GDM1 (cell line): ENCODE measurements at regions not wholly inside any gene's neighbourhood (a gene's known extent, or its start where the extent isn't known, plus 50 kb on each side); places are given as distances from the start of the nearest gene placed in this dataset.
A peak's percentile ranks its signal among the peaks of the same experiment; 100 is the strongest.

Experiments used
- DNase-seq: peaks from one replicate; lab custom pipeline; 2025; lab: John Stamatoyannopoulos, UW

- DNase-seq = no peak
These were observed 113.0 kb downstream of the MMRN1 start for GRCh38 chr4:90007494-90008167.

GRCh38 chr4:90012918-90013317, 114.3 kb upstream of the CCSER1 start:
- DNase-seq = no peak

GRCh38 chr4:90024519-90024918, 102.7 kb upstream of the CCSER1 start:
- DNase-seq = no peak

- peak; percentile 5 for DNase-seq
These were observed 101.9 kb upstream of the CCSER1 start for GRCh38 chr4:90025248-90025647.

GRCh38 chr4:90027565-90027964, 99.6 kb upstream of the CCSER1 start:
- DNase-seq = no peak

- DNase-seq = no peak
These were observed 98.7 kb upstream of the CCSER1 start for GRCh38 chr4:90028460-90028859.

- DNase-seq = no peak
These were observed 97.0 kb upstream of the CCSER1 start for GRCh38 chr4:90030202-90030601.

- no peak for DNase-seq
These were observed 96.2 kb upstream of the CCSER1 start for GRCh38 chr4:90030953-90031352.

- DNase-seq = no peak
These were observed 88.1 kb upstream of the CCSER1 start for GRCh38 chr4:90039122-90039521.

- DNase-seq = no peak
These were observed 75.2 kb upstream of the CCSER1 start for GRCh38 chr4:90051999-90052398.

- no peak for DNase-seq
These were observed 70.1 kb upstream of the CCSER1 start for GRCh38 chr4:90057091-90057490.

- no peak for DNase-seq
These were observed 67.2 kb upstream of the CCSER1 start for GRCh38 chr4:90060039-90060438.

GRCh38 chr4:90061881-90062280, 65.3 kb upstream of the CCSER1 start:
- no peak for DNase-seq

GRCh38 chr4:90064196-90064595, 63.0 kb upstream of the CCSER1 start:
- DNase-seq = no peak

GRCh38 chr4:90069151-90069550, 58.0 kb upstream of the CCSER1 start:
- DNase-seq = no peak

- DNase-seq = no peak
These were observed 55.6 kb upstream of the CCSER1 start for GRCh38 chr4:90071289-90072235.

- no peak for DNase-seq
These were observed 52.8 kb upstream of the CCSER1 start for GRCh38 chr4:90074322-90074886.
